ENCODE measurements at regions not wholly inside any gene's neighbourhood (a gene's known extent, or its start where the extent isn't known, plus 50 kb on each side); places are given as distances from the start of the nearest gene placed in this dataset.

GRCh38 chr18:24799176-24799575 lies 338.7 kb downstream of the HRH4 start:
- H3K9me3 ChIP-seq (ENCODE audit: low read length): no peaks in the 10 kb centered on the region
- no peak overlapping the region for H3K4me3 ChIP-seq (ENCODE audit: low read depth, low read length, poor library complexity, severe bottlenecking)
- no peak overlapping the region for H3K27ac ChIP-seq (ENCODE audit: low read depth, low read length, poor library complexity, severe bottlenecking)
- DNase-seq (ENCODE audit: low spot score): no peak
- BruUV-seq (replicated peaks): no TSS peak
- intact Hi-C loops (cut with micrococcal nuclease; ENCODE audit: unreplicated experiment): no loop called here
- ChIA-PET CTCF (ENCODE audit: unreplicated experiment) (no interaction called here), POLR2A (no interaction called here)
- H3K9me2 ChIP-seq (ENCODE audit: insufficient read depth, low read length): no peaks in the 10 kb centered on the region
- no peaks in the 10 kb centered on the region for H3K36me3 ChIP-seq (ENCODE audit: insufficient read depth, low read length)
- H3K4me1 ChIP-seq (ENCODE audit: insufficient read depth, low read length, poor library complexity, severe bottlenecking): no peaks in the 10 kb centered on the region
- H3K79me2 ChIP-seq (ENCODE audit: insufficient read depth, low read depth, low read length): no peaks in the 10 kb centered on the region
- TF ChIP-seq CTCF (conservative IDR thresholded peaks at IDR 0.05; ENCODE audit: low read length) (no peak), EZH2phosphoT487 (IDR thresholded peaks at IDR 0.05; ENCODE audit: borderline replicate concordance, low read depth, low read length) (no peak)
- H2AFZ ChIP-seq (ENCODE audit: low read length): no peak overlapping the region
- no peak overlapping the region for H3K4me2 ChIP-seq (ENCODE audit: low read length)
- no peaks in the 10 kb centered on the region for H4K20me1 ChIP-seq (ENCODE audit: insufficient read depth, low read length)

DNA sequence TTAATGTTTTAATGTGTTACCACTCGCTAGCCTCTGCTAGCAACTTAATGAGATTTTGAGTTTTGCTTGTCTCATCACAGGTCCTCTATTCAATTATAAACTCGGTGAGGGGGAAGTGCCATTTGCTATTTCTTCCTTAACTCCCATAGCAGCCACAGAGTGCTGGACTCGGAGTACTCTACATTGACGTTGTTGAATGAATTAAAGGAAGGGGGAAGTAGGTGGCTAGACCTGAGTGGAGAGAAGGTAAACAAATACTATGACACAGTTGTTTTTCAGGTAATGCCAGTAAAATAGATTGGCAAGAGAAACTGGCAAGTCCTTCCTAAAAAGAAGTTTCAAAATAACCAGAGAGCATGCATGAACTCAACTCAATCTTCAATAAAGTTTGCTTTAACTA lies 339.3 kb downstream of the HRH4 start:
- Histone ChIP-seq H3K4me1 (ENCODE audit: insufficient read depth, low read length, poor library complexity, severe bottlenecking) (no peaks in the 10 kb centered on the region), H4K20me1 (ENCODE audit: insufficient read depth, low read length) (no peaks in the 10 kb centered on the region), H3K79me2 (ENCODE audit: insufficient read depth, low read depth, low read length) (no peaks in the 10 kb centered on the region), H2AFZ (ENCODE audit: low read length) (no peak overlapping the region), H3K9me3 (ENCODE audit: low read length) (no peaks in the 10 kb centered on the region), H3K4me3 (ENCODE audit: low read depth, low read length, poor library complexity, severe bottlenecking) (no peak overlapping the region), H3K9me2 (ENCODE audit: insufficient read depth, low read length) (no peaks in the 10 kb centered on the region), H3K27ac (ENCODE audit: low read depth, low read length, poor library complexity, severe bottlenecking) (no peak overlapping the region), H3K4me2 (ENCODE audit: low read length) (no peak overlapping the region), H3K36me3 (ENCODE audit: insufficient read depth, low read length) (no peaks in the 10 kb centered on the region)
- no peak for TF ChIP-seq CTCF (conservative IDR thresholded peaks at IDR 0.05; ENCODE audit: low read length)
- TF ChIP-seq EZH2phosphoT487 (IDR thresholded peaks at IDR 0.05; ENCODE audit: borderline replicate concordance, low read depth, low read length): no peak
- POLR2A ChIA-PET: no interaction called here
- intact Hi-C loops (cut with micrococcal nuclease; ENCODE audit: unreplicated experiment): loop anchor here (10.0 kb wide), 1 partner anchor 65 kb away; no protein-coding TSS in a partner anchor
- no peak for DNase-seq (ENCODE audit: low spot score)
- BruUV-seq (replicated peaks): no TSS peak
- CTCF ChIA-PET (ENCODE audit: unreplicated experiment): no interaction called here

DNA sequence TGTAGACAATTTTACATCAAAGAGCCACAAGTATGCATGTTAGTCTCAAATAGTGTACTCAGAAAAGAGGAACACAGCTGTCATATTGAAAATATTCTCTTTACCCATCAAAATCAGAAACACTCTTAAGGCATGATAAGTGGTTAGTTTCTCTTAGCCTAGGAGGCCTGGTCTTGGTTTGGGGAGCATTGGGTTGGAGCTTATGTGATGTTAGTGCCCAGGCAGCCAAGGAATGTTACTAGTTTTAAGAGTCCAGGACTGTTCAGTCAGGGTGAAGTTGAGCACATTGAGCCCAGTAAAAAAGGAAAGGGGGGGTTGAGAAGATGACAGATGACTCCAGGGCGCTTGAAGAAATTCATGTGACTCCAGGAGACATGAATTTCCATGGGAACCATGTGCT lies 340.6 kb downstream of the HRH4 start:
- POLR2A ChIA-PET: interaction anchor here (0.8 kb wide), 1 partner anchor 1901 kb away, joined by 3 read pairs; no protein-coding TSS in a partner anchor
- H3K9me2 ChIP-seq (ENCODE audit: insufficient read depth, low read length): no peaks in the 10 kb centered on the region
- no peaks in the 10 kb centered on the region for H3K9me3 ChIP-seq (ENCODE audit: low read length)
- H3K36me3 ChIP-seq (ENCODE audit: insufficient read depth, low read length): no peaks in the 10 kb centered on the region
- no peaks in the 10 kb centered on the region for H3K79me2 ChIP-seq (ENCODE audit: insufficient read depth, low read depth, low read length)
- H3K4me3 ChIP-seq (ENCODE audit: low read depth, low read length, poor library complexity, severe bottlenecking): no peak overlapping the region
- no peak for DNase-seq (ENCODE audit: low spot score)
- H3K4me2 ChIP-seq (ENCODE audit: low read length): no peak overlapping the region
- CTCF ChIA-PET (ENCODE audit: unreplicated experiment): no interaction called here
- BruUV-seq (replicated peaks): no TSS peak
- no peaks in the 10 kb centered on the region for H3K4me1 ChIP-seq (ENCODE audit: insufficient read depth, low read length, poor library complexity, severe bottlenecking)
- no peak for TF ChIP-seq EZH2phosphoT487 (IDR thresholded peaks at IDR 0.05; ENCODE audit: borderline replicate concordance, low read depth, low read length)
- TF ChIP-seq CTCF (conservative IDR thresholded peaks at IDR 0.05; ENCODE audit: low read length): no peak
- intact Hi-C loops (cut with micrococcal nuclease; ENCODE audit: unreplicated experiment): loop anchor here (10.0 kb wide), 1 partner anchor 64 kb away; no protein-coding TSS in a partner anchor
- H3K27ac ChIP-seq (ENCODE audit: low read depth, low read length, poor library complexity, severe bottlenecking): no peak overlapping the region
- H4K20me1 ChIP-seq (ENCODE audit: insufficient read depth, low read length): no peaks in the 10 kb centered on the region
- no peak overlapping the region for H2AFZ ChIP-seq (ENCODE audit: low read length)

Measured in OCI-LY7 (cell line).